Glomerular endothelial cell (primary cell): ENCODE measurements at regions not wholly inside any gene's neighbourhood (a gene's known extent, or its start where the extent isn't known, plus 50 kb on each side); places are given as distances from the start of the nearest gene placed in this dataset.

Experiments used
- DNase-seq: peaks from one replicate; pipeline ENCODE4 v3.0.0-alpha.2; 2011; ENCODE audit warnings: low read depth, low spot score; ENCODE audit errors: extremely low read depth

DNA sequence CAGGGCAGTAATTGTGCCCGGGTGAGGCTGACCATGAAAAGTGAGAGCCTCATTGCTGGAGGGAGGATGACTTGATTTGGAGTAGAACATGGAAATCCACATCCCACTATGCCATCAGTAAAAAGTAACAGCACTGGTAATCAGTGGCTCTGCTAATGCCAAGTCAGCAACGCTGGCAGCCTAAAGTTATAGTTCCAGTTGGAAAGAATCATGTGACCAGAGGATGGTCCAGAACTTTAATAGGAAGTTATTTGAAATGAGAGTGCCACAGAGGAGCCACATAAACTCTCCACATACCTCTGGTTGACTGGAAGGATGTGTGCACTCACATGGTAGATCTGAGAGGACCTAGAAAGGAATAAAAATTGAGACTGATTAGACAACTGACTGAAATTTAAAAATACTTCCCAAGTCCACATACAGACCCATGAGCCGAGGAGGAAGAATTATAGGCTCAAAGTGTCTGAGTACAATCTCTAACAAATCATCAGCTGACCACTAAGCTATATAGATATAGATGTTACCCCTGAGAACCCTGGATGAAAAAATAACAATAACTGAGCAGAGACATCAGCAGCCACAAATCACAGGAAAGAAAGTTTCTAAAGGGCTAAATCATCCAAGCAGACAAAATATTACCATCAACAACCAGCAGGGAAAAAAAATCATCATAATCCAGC, 346.8 kb downstream of the STK39 start:
- no peak for DNase-seq

DNA sequence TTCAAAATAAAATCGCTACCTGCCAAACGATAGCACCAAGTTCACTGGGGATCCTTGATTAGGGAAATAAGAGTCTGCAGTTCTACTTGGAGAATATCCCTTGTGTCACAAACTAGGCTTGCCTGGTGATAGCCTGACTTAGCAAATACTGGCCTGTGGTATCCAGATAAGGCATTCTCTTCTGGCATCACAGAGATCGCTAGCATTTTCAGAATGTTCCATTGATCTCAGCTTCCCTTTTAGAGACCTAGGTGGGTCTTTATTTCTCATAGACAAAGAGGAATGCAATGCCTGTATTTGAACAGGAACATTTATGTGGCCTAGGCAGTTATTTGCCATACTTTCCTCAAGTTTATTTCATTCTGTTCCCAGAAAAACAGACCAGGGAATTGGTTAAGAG, 349.1 kb downstream of the STK39 start:
- DNase-seq, result no peak

DNA sequence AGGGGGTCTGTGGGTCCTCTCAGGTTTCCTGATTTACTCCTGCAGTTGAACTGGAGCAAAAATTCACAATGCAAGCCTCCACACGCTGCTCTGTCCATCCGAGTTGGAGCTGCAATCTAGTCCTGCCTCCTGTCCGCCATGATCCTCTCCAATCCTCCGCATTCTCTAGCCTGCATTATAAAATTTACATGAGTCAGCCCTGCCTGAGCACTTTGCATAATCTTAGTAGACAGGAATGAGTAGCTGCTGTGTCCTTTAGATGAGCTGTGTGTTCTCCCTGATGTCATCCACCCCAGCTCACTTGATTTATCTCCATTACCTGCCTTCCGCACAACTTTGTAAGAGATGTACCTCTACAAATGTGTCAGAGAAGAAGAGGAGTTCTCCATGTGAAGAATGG, 355.6 kb downstream of the STK39 start:
- no peak for DNase-seq

DNA sequence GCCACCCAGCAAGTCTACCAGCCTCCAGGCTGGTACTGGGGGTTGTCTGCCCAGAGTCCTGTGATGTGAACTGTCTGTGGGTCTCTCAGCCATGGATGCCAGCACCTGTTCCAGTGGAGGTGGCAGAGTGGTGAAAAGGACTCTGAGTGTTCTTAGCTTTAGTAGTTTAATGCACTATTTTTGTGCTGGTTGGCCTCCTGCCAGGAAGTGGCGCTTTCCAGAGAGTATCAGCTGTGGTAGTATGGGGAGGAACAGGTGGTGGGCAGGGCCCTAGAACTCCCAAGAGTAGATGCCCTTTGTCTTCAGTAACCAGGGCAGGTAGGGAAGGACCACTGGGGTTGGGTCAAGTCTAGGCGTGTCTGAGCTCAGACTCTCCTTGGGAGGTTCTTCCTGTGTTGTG, 356.7 kb downstream of the STK39 start:
- DNase-seq, result no peak

DNA sequence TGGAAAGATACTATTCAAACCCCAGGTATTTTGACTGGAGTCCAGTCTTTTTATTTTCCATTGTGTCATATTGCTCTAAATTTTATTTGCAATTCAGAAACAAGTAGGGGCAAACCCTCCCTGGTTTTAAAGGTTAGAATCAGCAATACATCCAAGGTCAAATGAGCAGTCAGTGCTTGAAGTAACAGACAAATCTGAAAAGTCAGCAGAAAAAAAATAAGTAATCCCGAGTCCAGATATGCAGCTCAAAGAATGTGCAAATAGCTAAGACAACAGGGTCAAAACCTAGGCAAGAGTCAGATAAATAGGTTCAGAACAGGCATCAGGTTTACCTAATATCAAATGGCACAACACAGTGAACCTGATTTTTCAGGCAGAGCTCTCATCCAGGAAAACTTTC, 367.0 kb downstream of the STK39 start:
- no peak for DNase-seq

DNA sequence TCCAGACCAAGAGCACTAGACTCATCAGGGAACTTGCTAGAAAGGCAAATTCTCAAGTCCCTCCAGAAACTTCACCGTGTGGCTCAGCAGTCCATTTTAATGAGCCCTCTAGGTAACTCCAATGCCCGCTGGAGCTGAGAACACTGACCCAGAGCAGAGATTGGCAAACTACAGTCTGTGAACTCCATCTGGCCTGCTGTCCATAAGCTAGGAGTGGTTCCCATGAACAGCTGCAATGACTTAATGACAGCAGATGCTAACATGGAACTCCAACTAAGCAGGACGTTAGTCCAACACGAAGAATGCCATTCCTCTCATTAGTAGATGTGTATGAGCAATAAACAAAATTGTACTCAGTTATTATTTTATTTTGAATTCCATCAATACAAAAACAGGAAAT, 371.9 kb downstream of the STK39 start:
- DNase-seq, result no peak

DNA sequence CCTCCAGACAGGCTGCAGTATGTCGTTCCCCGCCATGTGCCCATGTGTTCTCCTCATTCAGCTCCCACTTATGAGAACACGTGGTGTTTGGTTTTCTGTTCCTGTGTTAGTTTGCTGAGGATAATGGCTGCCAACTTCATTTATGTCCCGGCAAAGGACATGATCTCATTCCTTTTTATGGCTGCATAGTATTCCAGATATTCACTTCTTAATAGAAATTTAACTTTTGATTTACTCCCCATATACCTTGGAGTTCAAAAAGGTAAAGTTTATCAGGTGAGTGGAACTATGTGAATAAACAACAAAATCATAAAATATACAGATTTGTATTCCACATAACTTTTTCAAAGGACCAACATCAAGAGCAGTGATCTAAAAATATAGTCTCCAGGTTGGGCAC, 372.6 kb downstream of the STK39 start:
- DNase-seq, result no peak

DNA sequence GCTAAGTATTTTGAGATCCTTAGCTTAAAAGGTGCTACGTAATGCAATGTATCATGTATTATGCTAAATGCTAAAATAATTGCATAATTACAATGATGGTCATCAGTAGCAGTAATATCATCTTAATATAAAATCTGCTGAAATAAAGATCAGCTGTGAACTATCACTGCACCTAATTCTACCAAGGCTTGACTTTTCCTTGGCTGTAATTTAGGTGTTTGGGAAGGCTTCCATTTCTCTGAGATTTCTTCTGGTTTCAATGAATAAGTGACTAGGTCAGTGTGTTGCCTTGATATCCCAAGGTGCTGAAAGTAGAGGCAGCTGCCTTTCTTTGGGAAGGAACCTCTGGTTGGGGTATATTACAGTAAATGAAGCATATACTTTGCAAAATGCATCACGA, 376.1 kb downstream of the STK39 start:
- DNase-seq, result no peak

DNA sequence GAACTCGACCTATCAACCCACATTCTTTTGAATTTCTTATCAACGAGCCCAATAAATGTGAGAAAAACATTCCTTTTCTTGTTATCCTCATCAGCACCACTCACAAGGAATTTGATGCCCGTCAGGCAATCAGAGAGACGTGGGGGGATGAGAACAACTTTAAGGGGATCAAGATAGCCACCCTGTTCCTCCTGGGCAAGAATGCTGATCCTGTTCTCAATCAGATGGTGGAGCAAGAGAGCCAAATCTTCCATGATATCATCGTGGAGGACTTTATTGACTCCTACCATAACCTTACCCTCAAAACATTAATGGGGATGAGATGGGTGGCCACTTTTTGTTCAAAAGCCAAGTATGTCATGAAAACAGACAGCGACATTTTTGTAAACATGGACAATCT, 378.2 kb downstream of the STK39 start:
- no peak for DNase-seq

DNA sequence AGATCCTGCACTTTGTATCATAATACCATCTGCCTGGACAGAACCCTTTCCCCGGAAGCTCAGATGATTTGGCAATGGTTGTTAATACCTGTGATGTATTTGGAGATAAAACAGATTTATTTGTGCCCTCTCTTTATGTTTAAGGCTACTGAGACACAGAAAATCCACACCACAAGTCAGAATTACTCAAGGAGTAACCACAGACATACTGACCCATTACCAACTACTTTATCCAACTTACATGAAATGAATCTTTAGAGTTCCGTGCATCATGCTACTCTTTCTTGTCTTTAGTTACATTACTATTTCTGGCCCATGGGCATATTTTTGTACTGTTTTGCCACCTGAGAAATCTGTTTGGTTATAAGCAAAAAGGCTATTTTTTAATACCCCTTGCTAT, 384.0 kb downstream of the STK39 start:
- DNase-seq, result no peak

DNA sequence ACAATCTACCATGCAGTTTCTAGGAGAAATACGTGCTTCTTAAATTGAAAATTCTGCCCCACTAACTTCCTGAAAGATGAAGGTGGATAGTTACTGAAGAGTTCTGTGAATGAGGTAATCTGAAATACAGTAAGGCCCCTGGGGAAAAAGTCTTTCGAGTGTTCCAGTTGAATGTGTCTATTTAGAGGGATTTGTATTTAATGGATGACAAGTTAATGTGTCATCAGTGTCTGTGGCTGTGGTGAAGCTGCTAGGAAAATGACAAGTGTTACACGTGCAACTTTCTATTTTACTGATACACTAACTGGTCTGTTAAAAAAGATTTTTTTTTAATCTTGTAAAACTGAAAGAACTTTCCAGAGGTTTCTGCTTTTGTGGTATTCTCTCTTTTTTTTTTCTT, 384.6 kb downstream of the STK39 start:
- no peak for DNase-seq

DNA sequence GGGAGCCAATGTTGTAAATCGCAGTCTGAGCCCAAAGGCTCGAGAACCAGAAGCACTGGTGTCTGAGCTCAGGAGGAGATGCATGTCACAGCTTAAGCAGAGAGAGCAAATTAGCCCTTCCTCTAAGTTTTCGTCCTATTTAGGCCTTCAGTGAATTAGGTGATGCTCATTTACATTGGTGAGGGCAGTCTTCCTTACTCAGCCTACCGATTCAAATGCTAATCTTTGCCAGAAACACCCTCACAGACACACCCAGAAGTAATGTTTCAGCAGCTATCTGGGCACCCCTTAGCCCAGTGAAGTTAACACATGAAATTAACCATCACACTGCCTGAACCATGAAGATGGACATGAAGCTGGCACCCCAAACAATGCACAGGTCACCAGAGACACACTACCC, 385.1 kb downstream of the STK39 start:
- no peak for DNase-seq

DNA sequence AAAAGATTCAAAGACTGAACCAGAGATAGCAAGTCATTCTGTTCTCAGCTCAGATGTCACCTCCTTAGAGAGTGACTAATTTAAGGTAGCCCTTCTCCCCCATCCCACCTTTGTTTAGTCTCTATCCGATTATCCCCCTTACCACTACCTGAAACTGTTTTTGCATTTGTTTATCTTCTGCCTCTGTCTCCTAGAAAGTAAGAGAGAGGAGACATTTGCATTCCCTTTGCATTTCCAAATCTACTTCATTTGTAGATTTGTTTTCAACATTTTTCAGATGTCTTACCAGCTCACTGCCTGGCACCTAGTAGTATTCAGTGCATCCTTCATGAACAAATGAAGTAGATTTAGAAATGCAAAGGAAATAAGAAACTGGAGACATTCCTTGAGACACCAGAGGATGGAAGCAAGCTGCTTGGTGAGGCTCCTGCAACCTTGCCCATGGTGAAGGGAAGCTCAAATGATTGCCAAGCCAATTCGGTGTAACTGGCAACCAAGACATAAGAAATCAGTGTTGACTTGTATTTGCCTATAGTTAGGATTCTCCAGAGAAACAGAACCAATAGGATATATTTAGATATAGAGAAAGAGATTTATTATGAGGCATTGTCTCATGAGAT, 385.7 kb downstream of the STK39 start:
- DNase-seq, result no peak

DNA sequence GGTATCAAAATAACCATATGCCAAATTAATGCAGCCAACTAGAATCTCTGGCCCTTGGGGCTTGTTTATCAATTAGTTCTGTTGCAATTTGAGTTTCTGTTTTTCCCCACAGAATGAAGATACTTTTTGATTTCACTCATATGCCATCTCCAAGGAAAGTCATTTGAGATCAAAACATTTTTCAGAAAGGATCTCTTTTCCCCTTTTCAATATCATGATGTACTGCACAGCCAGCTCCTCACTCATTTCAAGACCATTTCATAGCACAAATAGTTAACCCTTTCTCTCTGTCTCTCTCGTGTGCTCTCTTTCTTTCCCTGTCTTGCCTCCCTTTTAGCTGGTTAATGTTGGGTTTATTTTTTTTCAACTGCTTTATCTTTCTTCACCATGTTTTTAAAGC, 387.3 kb downstream of the STK39 start:
- DNase-seq, result no peak

DNA sequence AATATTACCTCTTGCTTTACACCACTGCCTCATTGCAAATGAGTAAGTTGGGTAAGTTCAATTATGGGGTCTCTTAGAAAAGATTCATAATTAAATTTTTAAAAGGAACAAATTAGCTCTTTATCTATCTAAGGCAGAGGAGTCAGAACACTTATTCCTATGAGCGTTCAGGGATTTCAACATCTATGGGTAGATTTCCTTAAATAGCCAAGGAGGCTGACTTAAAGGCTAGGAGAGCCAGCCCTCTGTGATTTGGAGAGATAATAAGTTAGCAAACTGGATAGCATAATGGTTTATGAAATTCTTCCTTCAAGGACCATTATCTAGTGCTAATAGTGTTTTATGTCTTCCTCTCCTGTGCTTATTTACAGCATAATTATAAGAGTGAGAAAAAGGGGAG, 387.7 kb downstream of the STK39 start:
- DNase-seq, result no peak

DNA sequence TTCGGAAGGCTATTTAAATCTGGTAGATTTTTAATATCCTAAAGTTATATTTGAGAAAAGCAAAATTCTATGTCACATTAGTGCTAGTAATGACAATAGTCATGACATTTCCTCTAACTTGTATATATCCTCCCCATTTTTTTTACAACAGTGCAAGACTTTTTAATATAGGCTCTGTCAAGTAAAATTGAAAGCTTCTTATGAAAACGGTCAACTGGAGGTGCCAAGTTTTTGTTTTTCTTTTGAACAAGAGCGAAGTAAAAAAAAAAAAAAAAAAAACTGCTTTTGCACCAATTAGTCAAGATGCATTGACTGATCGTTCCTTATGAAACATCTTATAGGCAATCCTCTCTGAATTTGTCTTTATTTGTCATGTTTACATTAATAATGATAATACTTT, 389.3 kb downstream of the STK39 start:
- no peak for DNase-seq

DNA sequence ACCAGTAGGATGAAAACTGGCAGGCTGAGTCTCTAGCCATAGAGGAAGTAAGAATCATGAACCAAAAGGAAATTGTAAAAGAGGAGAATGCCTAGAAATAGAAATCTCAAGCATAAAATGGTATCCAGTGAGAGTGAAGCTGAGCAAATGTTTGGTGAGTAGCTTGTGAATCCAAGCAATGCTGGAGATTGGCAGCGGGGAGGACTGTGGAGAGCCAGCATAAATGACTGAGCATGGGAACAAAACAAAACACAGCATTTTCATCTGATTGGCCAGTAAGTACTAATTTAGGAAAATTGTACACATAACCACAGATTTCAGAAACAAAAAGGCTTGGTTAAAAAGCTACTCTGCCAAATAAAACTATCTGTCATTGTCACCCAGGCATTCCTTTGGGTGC, 390.0 kb downstream of the STK39 start:
- no peak for DNase-seq

DNA sequence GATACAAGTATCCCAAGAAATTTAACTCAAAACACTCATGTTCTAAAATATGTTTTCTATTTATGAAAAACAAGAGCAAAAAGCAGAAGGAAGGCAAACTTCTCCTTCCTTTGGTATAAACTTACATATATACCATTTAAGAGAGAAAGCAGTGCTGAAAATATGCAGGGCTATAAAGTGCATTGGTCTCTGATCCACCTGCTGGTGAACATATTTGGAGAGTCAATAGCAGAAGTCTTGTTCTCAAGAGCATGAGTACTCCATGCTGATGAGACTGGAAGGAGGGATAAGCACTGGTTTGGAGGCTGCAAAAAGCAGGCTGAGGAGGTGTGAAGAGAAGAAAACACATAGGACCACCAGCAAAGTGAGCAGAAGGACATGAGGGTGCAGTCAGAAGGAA, 391.2 kb downstream of the STK39 start:
- no peak for DNase-seq

DNA sequence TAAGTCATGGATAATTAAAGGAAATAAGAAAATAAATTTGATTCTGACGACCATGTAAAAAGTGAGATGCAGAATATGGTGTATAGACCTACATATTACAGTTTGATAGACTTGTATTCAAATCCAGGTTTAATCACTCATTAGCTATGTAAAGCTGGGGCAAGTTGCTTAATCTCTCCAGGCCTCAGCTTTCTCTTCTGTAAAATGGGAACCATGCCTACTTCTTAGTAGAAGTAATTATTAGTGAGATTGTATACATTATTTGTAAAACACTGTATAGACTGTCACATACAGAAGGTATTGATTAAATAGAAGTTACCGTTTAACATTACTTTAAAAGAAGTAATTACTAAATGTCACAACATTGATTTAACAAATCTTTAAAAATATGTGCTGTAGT, 392.2 kb downstream of the STK39 start:
- DNase-seq, result no peak

DNA sequence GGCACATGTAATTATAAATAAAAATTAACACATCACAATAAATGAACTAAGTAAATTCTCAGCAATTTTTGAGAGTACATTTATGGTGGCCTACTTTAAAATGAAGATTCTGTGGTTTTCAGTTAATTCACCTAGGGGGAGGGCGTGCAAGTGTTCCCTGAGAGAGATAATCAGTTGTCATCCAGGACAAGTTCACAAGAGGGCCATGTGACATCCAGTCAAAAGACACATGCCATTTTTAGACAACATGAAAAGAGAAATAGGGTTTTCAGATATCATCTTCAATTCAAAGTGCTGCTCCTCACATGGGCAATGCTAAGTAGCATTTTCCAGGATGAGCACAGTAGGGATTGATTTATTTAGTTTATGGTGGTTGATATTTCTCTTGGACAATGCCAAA, 393.7 kb downstream of the STK39 start:
- DNase-seq, result no peak

DNA sequence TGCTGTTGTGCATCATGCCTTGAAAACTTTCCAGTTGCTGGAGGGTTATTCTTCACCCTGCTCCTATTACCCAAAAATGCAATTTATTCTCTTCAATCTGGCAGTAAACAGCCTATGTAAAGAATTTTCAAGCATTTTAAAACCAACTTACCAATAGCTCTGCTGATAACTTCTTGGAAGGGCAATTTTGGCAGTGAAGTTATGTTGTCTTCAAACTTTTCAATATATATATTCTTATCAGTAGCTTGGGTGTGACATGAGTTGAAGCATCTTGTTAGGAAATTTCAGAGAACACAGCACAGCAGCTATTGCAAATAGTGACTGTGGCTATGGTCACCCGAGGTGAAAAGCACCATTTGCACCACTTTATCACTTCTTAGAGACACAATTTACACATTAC, 395.5 kb downstream of the STK39 start:
- no peak for DNase-seq

DNA sequence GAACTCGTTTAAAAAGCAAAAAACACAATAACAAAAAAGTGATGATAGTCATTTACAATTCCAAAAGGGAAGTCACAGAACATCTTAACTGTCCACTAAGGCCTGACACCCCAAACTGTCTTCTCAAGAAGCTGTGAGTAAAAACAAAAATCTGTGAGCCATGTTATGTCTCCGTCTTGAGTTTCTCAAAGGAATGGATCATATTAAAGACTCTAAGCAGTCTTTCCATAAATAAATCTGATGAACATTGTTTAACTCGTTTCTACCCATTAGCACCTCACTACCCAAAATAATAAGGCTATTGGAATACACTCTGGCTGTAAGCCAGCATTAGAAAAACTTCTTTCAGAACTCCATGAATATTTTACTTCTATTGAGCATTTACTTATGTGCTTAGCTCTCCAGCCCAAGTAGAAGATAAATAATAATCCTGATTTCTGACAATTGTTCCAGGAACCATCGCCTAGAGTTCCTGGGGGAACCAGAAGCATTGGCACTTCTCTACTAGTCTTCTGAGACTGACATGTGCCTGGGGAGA, 396.0 kb downstream of the STK39 start:
- no peak for DNase-seq
